H1 (cell line): ENCODE measurements at regions not wholly inside any gene's neighbourhood (a gene's known extent, or its start where the extent isn't known, plus 50 kb on each side); places are given as distances from the start of the nearest gene placed in this dataset.

Experiments used
- CBX5 ChIP-seq: fragments of 300-800, 300-1000 bp; sonication (generic); IDR thresholded peaks from 2 replicates; pipeline ENCODE4 v1.7.1; 2016; ENCODE audit warnings: antibody characterized with exemption, low read length, low read depth
- CBX8 ChIP-seq: fragments of 300-800, 300-1000 bp; sonication (generic); IDR thresholded peaks from 2 replicates; pipeline ENCODE4 v1.7.1; 2016; ENCODE audit warnings: low read depth, low read length, borderline replicate concordance
- EP300 ChIP-seq, 2 experiments: IDR thresholded peaks; 1 replicate in 1 of 2; 2 replicates in 1 of 2; pipeline ENCODE4 v1.6.1; 2011 to 2012; ENCODE audit warnings: low read depth in 2 of 2, low read length in 2 of 2, mild to moderate bottlenecking in 2 of 2, borderline replicate concordance in 1 of 2, inconsistent platforms in 1 of 2, moderate library complexity in 1 of 2
- POLR2A ChIP-seq, 2 experiments: IDR thresholded peaks; 1 replicate in 1 of 2; 2 replicates in 1 of 2; pipeline ENCODE4 v1.6.1; 2011; ENCODE audit warnings: low read depth in 2 of 2, low read length in 2 of 2, mild to moderate bottlenecking in 2 of 2; ENCODE audit errors: control extremely low read depth in 1 of 2
- SP4 ChIP-seq: IDR thresholded peaks from 2 replicates; pipeline ENCODE4 v1.6.1; 2012; ENCODE audit warnings: low read length, inconsistent platforms
- TF ChIP-seq, protein P1 (sequence below), 3 experiments: IDR thresholded peaks; 1 replicate in 2 of 3; 2 replicates in 1 of 3; pipeline versions ENCODE4 v1.5.1 to v1.6.1; 2011; ENCODE audit warnings: low read length in 3 of 3, mild to moderate bottlenecking in 3 of 3, inconsistent platforms in 2 of 3, low read depth in 1 of 3, moderate library complexity in 1 of 3; ENCODE audit not compliant: insufficient read depth in 1 of 3; ENCODE audit errors: control extremely low read depth in 1 of 3

- TF ChIP-seq, protein P1, sequence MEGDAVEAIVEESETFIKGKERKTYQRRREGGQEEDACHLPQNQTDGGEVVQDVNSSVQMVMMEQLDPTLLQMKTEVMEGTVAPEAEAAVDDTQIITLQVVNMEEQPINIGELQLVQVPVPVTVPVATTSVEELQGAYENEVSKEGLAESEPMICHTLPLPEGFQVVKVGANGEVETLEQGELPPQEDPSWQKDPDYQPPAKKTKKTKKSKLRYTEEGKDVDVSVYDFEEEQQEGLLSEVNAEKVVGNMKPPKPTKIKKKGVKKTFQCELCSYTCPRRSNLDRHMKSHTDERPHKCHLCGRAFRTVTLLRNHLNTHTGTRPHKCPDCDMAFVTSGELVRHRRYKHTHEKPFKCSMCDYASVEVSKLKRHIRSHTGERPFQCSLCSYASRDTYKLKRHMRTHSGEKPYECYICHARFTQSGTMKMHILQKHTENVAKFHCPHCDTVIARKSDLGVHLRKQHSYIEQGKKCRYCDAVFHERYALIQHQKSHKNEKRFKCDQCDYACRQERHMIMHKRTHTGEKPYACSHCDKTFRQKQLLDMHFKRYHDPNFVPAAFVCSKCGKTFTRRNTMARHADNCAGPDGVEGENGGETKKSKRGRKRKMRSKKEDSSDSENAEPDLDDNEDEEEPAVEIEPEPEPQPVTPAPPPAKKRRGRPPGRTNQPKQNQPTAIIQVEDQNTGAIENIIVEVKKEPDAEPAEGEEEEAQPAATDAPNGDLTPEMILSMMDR (IDR thresholded peaks at IDR 0.05; ENCODE audit: control extremely low read depth in 1 of 3, insufficient read depth in 1 of 3, low read depth in 1 of 3, low read length in 3 of 3): no peak
- no peak for TF ChIP-seq CBX8
- no peak for TF ChIP-seq POLR2A (IDR thresholded peaks at IDR 0.05; ENCODE audit: control extremely low read depth in 1 of 2, low read depth in 2 of 2, low read length in 2 of 2)
- TF ChIP-seq EP300 (IDR thresholded peaks at IDR 0.05; ENCODE audit: borderline replicate concordance in 1 of 2, low read depth in 2 of 2, low read length in 2 of 2): no peak
- no peak for TF ChIP-seq SP4
- no peak for TF ChIP-seq CBX5
Measured at GRCh38 chr20:54856202-54856601, 380.8 kb downstream of the DOK5 start (continued).
